OCI-LY1 (cell line): ENCODE measurements at regions not wholly inside any gene's neighbourhood (a gene's known extent, or its start where the extent isn't known, plus 50 kb on each side); places are given as distances from the start of the nearest gene placed in this dataset.

Experiments
- CTCF ChIP-seq: fragments of 200-600 bp; sonication (generic), shearing (Covaris generic); IDR thresholded peaks from 2 replicates; pipeline ENCODE4 v1.5.1; 2017; ENCODE audit warnings: mild to moderate bottlenecking, antibody characterized with exemption, low read length, moderate library complexity, mixed read lengths
- EZH2 ChIP-seq: fragments of 200-600 bp; sonication (generic), shearing (Covaris generic); IDR thresholded peaks from 2 replicates; pipeline ENCODE4 v1.8.0; 2017; ENCODE audit warnings: borderline replicate concordance, mixed run types, mild to moderate bottlenecking, antibody characterized with exemption, low read length, moderate library complexity, mixed read lengths

DNA sequence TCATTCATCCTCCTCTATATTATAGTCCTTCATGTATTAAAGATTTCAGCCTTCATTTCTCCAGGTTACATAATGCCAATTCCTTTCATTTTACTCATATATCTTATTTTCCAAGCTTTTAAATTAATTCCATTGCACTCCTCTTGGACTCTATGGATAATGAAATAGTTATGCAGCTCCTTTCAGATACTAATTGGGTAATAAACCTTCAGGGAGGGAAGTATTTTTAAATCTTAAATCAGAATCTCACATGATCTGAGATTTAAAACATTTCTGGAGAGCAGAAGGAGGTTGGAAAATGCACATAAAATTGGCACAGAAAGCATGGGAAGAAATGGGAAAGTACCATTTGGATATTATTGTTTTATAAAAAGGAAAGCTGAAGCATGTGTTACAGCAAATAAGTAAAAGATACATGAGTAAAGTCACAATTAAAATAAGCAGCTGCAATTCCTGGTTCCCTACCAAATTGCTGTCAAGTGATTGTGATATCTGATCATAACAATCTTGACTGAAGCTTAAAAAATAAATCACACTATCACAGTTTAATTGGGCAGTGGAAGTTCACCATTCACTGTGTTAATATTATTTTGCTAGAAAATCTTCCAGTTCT lies 257.9 kb upstream of the NREP start:
- no peak for TF ChIP-seq CTCF
- TF ChIP-seq EZH2 = no peak
